ENCODE measurements at regions not wholly inside any gene's neighbourhood (a gene's known extent, or its start where the extent isn't known, plus 50 kb on each side); places are given as distances from the start of the nearest gene placed in this dataset.

GRCh38 chr18:72922895-72923294, 55.1 kb upstream of the NETO1 start:
- TF ChIP-seq POLR2A (IDR thresholded peaks at IDR 0.05), result no peak
- no peak for TF ChIP-seq CTCF (IDR thresholded peaks at IDR 0.05)
- no peak for TF ChIP-seq POLR2AphosphoS5 (IDR thresholded peaks at IDR 0.05; ENCODE audit: insufficient read depth in 1 of 2, low read depth in 1 of 2)

All from vagina (tissue), 2 donors.